Endothelial cell (in vitro differentiated cells): ENCODE measurements at regions not wholly inside any gene's neighbourhood (a gene's known extent, or its start where the extent isn't known, plus 50 kb on each side); places are given as distances from the start of the nearest gene placed in this dataset.
"Not testable (repeated sequence)": the region's sequence is repeated elsewhere in the genome, so short reads cannot be mapped to it uniquely, and the experiment has no call there.

Experiments
- DNase-seq: peaks from one replicate; pipeline ENCODE4 v3.0.0; 2021; ENCODE audit warnings: low spot score
- H3K27ac Mint-ChIP-seq: one replicate; pipeline ENCODE4 v1.8.0; 2021; ENCODE audit warnings: mixed read lengths, inconsistent platforms; ENCODE audit not compliant: unreplicated experiment
- H3K27me3 Mint-ChIP-seq: one replicate; pipeline ENCODE4 v1.8.0; 2021; ENCODE audit warnings: mild to moderate bottlenecking, moderate library complexity, mixed read lengths, inconsistent platforms; ENCODE audit not compliant: unreplicated experiment
- H3K36me3 Mint-ChIP-seq: one replicate; pipeline ENCODE4 v1.8.0; 2021; ENCODE audit warnings: mild to moderate bottlenecking, low read depth, mixed read lengths, inconsistent platforms; ENCODE audit not compliant: unreplicated experiment
- H3K4me1 Mint-ChIP-seq: one replicate; pipeline ENCODE4 v1.8.0; 2021; ENCODE audit warnings: mild to moderate bottlenecking, mixed read lengths, inconsistent platforms; ENCODE audit not compliant: unreplicated experiment
- H3K4me3 Mint-ChIP-seq: one replicate; pipeline ENCODE4 v1.8.0; 2021; ENCODE audit warnings: mild to moderate bottlenecking, mixed read lengths, inconsistent platforms; ENCODE audit not compliant: unreplicated experiment
- H3K9me3 Mint-ChIP-seq: one replicate; pipeline ENCODE4 v1.8.0; 2021; ENCODE audit warnings: mixed read lengths, inconsistent platforms; ENCODE audit not compliant: unreplicated experiment
- TF ChIP-seq, protein P1 (sequence below): fragments of 200-600 bp; sonication (generic); IDR thresholded peaks from one replicate; pipeline ENCODE4 v1.5.0; 2021; ENCODE audit warnings: antibody characterized with exemption; ENCODE audit not compliant: unreplicated experiment

DNA sequence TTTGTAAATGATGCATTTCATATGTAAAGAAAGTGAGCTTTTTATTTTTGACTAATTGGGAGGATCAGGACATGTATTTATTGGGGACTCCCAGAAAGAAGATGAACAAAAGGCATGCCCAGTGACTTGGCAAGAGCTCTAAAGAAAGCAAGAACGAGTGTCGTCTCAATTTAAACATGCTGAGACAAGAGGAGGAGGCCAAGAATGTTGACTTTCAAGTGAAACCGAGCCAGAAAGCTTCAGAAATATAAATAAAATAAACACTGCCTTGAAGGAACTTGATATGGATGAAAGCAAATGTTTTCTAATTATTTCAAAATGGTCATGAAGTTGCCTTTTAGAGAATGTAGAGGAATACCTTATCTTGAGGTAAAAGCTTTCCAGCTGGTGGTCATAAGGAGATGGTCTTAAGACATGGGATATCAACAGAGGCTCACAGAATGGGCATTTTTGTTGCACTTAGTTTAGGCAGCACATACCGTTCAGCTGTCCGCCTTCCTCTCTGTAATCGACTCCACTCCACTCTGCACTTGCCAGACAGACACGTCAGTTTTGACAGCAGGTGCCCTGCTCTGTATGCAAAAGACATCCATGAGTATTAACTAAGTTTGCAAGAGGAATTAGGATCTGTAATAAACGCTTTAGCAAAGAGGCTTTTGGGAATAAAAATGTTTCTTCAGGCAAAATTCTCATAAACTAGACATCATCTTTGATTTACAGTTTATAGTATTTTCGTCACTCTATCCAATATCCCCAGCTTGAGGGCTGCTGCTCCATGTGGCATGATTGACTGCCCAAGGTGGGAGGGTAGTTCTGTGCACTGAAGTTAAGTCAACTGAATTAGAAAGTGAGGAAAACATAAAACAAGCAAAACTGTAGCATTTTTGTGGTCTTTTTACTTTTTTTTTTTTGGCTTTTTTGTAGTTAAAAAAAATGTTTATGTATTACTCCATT lies 613.1 kb downstream of the PKHD1 start:
- no peak overlapping the region for H3K27ac Mint-ChIP-seq
- no peaks in the 10 kb centered on the region for H3K9me3 Mint-ChIP-seq
- H3K4me3 Mint-ChIP-seq: no peak overlapping the region
- TF ChIP-seq, protein P1, sequence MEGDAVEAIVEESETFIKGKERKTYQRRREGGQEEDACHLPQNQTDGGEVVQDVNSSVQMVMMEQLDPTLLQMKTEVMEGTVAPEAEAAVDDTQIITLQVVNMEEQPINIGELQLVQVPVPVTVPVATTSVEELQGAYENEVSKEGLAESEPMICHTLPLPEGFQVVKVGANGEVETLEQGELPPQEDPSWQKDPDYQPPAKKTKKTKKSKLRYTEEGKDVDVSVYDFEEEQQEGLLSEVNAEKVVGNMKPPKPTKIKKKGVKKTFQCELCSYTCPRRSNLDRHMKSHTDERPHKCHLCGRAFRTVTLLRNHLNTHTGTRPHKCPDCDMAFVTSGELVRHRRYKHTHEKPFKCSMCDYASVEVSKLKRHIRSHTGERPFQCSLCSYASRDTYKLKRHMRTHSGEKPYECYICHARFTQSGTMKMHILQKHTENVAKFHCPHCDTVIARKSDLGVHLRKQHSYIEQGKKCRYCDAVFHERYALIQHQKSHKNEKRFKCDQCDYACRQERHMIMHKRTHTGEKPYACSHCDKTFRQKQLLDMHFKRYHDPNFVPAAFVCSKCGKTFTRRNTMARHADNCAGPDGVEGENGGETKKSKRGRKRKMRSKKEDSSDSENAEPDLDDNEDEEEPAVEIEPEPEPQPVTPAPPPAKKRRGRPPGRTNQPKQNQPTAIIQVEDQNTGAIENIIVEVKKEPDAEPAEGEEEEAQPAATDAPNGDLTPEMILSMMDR: no peak
- peaks cover 1% of the 10 kb centered on the region for H3K27me3 Mint-ChIP-seq
- no peak for DNase-seq
- no peaks in the 10 kb centered on the region for H3K4me1 Mint-ChIP-seq
- H3K36me3 Mint-ChIP-seq: no peaks in the 10 kb centered on the region

DNA sequence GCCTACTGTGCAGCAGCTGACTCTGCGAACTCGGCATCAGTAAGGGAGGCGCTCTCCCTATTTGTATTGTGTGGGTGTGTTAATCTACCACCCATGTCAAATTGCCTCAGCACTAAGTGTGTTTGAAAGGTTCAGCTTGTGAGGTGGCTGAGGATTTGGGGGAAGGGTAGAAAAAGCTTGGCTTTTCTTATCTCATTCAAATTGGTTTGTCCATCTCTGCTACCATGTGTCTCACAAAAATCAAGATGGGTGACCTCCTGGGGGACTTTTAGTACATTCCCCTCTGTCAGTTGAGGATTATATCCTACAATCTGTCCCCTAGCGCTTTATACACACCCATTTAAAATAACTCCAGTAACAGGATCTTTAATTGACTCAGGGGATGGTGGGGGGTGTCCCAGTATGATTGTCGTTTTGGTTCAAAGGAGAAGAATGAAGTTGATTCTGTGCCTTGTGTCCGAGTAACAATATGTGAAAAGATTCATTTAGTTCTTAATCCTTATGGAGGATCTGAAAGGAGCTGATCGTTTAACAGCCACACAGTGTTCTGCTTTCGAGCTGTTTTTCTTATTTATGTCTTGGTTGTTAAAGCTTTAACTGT lies 609.6 kb downstream of the PKHD1 start:
- H3K9me3 Mint-ChIP-seq: no peaks in the 10 kb centered on the region
- H3K4me1 Mint-ChIP-seq: no peaks in the 10 kb centered on the region
- TF ChIP-seq, protein P1: no peak
- H3K27ac Mint-ChIP-seq: no peak overlapping the region
- no peaks in the 10 kb centered on the region for H3K36me3 Mint-ChIP-seq
- H3K4me3 Mint-ChIP-seq: no peak overlapping the region
- H3K27me3 Mint-ChIP-seq: peaks cover 1% of the 10 kb centered on the region
- no peak for DNase-seq

DNA sequence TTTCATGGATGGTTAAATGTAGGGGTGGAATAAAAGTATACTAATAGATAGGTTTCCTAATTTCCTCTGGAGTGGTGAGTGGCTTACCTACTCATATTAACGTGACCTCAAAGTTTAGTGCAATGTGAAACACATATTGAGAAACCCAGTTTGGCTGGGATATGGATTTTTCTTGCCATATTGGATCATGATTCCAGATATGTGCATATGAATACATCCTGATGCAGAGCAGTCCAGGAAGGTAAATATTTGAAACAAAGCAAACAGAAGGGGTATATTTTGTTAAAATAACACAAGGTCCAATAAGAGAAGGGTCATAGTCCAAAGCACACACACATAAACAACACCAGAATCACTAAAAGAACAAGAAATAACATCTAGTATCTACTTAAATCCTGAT lies 608.1 kb downstream of the PKHD1 start:
- peaks cover 1% of the 10 kb centered on the region for H3K27me3 Mint-ChIP-seq
- no peak overlapping the region for H3K4me3 Mint-ChIP-seq
- no peak for DNase-seq
- TF ChIP-seq, protein P1: no peak
- H3K27ac Mint-ChIP-seq: no peak overlapping the region
- no peaks in the 10 kb centered on the region for H3K9me3 Mint-ChIP-seq
- H3K4me1 Mint-ChIP-seq: no peaks in the 10 kb centered on the region
- no peaks in the 10 kb centered on the region for H3K36me3 Mint-ChIP-seq

DNA sequence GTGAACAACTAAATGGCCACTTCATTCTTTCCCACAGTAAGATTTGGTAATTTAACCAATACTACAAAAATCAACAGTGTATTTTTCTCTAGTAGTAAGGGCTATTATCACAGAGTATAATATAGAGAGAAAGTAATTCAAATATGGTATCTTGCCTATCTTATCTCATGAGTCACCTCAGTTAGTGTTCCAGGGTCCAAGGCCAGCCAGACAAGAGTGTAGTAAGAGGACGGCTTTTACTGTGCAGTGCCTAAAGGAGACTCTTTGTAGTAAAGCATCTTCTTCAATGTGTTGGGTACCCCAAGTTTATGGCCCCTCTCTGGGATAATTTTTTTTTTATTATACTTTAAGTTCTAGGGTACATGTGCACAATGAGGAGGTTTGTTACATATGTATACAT lies 607.4 kb downstream of the PKHD1 start:
- Mint-ChIP-seq H3K9me3 (no peaks in the 10 kb centered on the region), H3K27ac (no peak overlapping the region), H3K36me3 (no peaks in the 10 kb centered on the region), H3K4me3 (no peak overlapping the region), H3K27me3 (peaks cover 2% of the 10 kb centered on the region), H3K4me1 (no peaks in the 10 kb centered on the region)
- DNase-seq: no peak
- TF ChIP-seq, protein P1: no peak

DNA sequence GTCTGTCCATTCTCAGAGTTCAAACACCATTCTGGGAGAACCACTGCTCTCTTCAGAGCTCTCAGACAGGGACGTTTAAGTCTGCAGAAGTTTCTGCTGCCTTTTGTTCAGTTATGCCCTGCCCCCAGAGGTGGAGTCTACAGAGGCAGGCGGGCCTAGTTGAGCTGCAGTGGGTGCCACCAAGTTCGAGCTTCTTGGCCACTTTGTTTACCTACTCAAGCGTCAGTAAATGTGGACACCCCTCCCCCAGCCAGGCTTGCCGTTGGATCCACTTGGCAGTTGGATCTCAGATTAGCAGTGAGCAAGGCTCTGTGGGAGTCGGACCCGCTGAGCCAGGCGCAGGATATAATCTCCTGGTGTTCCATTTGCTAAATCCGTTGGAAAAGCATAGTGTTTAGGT lies 601.5 kb downstream of the PKHD1 start:
- H3K4me3 Mint-ChIP-seq, H3K27me3 Mint-ChIP-seq, DNase-seq, H3K9me3 Mint-ChIP-seq, H3K27ac Mint-ChIP-seq, H3K36me3 Mint-ChIP-seq: not testable (repeated sequence)
- peaks cover 20% of the 10 kb centered on the region for H3K4me1 Mint-ChIP-seq
